KG1 (cell line): ENCODE measurements at regions not wholly inside any gene's neighbourhood (a gene's known extent, or its start where the extent isn't known, plus 50 kb on each side); places are given as distances from the start of the nearest gene placed in this dataset.
A peak's percentile ranks its signal among the peaks of the same experiment; 100 is the strongest.
"Not testable (repeated sequence)": the region's sequence is repeated elsewhere in the genome, so short reads cannot be mapped to it uniquely, and the experiment has no call there.

Source experiments
- DNase-seq: peaks from one replicate; lab custom pipeline; 2025; lab: John Stamatoyannopoulos, UW

GRCh38 chr6:167690167-167690922 lies 136.4 kb upstream of the AFDN start:
- not testable (repeated sequence) for DNase-seq

GRCh38 chr6:167690931-167691330 lies 135.8 kb upstream of the AFDN start:
- no peak for DNase-seq

- no peak for DNase-seq
These were observed 135.0 kb upstream of the AFDN start for GRCh38 chr6:167691533-167692312.

GRCh38 chr6:167693478-167693877 lies 133.2 kb upstream of the AFDN start:
- not testable (repeated sequence) for DNase-seq

- DNase-seq, result no peak
These were observed 130.9 kb upstream of the AFDN start for GRCh38 chr6:167695831-167696230.

- no peak for DNase-seq
These were observed 130.4 kb upstream of the AFDN start for GRCh38 chr6:167696296-167696695.

- DNase-seq, result no peak
These were observed 129.4 kb upstream of the AFDN start for GRCh38 chr6:167697316-167697715.

- no peak for DNase-seq
These were observed 128.2 kb upstream of the AFDN start for GRCh38 chr6:167698540-167698939.

GRCh38 chr6:167699141-167699931 lies 127.4 kb upstream of the AFDN start:
- peak; percentile 65 for DNase-seq

GRCh38 chr6:167700199-167700598 lies 126.5 kb upstream of the AFDN start:
- DNase-seq, result no peak

- no peak for DNase-seq
These were observed 125.7 kb upstream of the AFDN start for GRCh38 chr6:167701010-167701409.

- DNase-seq, result no peak
These were observed 124.4 kb upstream of the AFDN start for GRCh38 chr6:167702241-167702827.

- no peak for DNase-seq
These were observed 123.4 kb upstream of the AFDN start for GRCh38 chr6:167703347-167703746.

- no peak for DNase-seq
These were observed 122.9 kb upstream of the AFDN start for GRCh38 chr6:167703781-167704180.

GRCh38 chr6:167704396-167704901 lies 122.3 kb upstream of the AFDN start:
- DNase-seq, result no peak

- DNase-seq, result no peak
These were observed 121.4 kb upstream of the AFDN start for GRCh38 chr6:167705211-167705750.

GRCh38 chr6:167706313-167707109 lies 120.2 kb upstream of the AFDN start:
- DNase-seq, result no peak

GRCh38 chr6:167707686-167708500 lies 118.8 kb upstream of the AFDN start:
- no peak for DNase-seq

GRCh38 chr6:167708501-167709094 lies 118.1 kb upstream of the AFDN start:
- DNase-seq, result no peak

- no peak for DNase-seq
These were observed 117.5 kb upstream of the AFDN start for GRCh38 chr6:167709196-167709595.
